SU-DHL-6 (cell line): ENCODE measurements at regions not wholly inside any gene's neighbourhood (a gene's known extent, or its start where the extent isn't known, plus 50 kb on each side); places are given as distances from the start of the nearest gene placed in this dataset.

ENCODE experiments used
- EZH2phosphoT487 ChIP-seq: fragments of 200-600 bp; sonication (generic), shearing (Covaris generic); conservative IDR thresholded peaks from 2 replicates; pipeline ENCODE4 v1.6.1; 2018; ENCODE audit warnings: mild to moderate bottlenecking, antibody characterized with exemption, low read length, moderate library complexity, mixed read lengths
- TF ChIP-seq, protein P1 (sequence below): fragments of 200-600 bp; sonication (generic); IDR thresholded peaks from one replicate; pipeline ENCODE4 v1.5.1; 2017; ENCODE audit warnings: antibody characterized with exemption, mild to moderate bottlenecking, low read length, moderate library complexity; ENCODE audit not compliant: insufficient read depth, poor library complexity, severe bottlenecking

DNA sequence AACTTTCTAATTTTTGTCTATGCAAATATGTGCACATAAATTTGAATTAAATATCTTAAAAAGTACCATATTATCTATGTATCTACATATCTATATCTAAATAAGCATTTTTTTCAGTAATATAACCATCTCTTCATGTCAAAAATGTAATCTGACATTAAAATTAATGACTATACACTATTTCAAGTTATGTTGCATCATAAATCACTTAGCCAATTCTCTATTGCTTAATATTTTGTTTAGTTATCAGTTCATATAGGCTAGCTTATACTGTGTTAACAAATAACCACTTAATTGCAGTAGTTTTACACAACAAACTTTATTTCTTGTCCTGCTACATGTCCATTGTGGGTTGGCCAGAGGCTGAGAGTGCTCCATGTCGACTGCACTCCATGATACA lies 360.8 kb downstream of the EPM2A start:
- TF ChIP-seq, protein P1, sequence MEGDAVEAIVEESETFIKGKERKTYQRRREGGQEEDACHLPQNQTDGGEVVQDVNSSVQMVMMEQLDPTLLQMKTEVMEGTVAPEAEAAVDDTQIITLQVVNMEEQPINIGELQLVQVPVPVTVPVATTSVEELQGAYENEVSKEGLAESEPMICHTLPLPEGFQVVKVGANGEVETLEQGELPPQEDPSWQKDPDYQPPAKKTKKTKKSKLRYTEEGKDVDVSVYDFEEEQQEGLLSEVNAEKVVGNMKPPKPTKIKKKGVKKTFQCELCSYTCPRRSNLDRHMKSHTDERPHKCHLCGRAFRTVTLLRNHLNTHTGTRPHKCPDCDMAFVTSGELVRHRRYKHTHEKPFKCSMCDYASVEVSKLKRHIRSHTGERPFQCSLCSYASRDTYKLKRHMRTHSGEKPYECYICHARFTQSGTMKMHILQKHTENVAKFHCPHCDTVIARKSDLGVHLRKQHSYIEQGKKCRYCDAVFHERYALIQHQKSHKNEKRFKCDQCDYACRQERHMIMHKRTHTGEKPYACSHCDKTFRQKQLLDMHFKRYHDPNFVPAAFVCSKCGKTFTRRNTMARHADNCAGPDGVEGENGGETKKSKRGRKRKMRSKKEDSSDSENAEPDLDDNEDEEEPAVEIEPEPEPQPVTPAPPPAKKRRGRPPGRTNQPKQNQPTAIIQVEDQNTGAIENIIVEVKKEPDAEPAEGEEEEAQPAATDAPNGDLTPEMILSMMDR = no peak
- no peak for TF ChIP-seq EZH2phosphoT487
